ENCODE measurements at regions not wholly inside any gene's neighbourhood (a gene's known extent, or its start where the extent isn't known, plus 50 kb on each side); places are given as distances from the start of the nearest gene placed in this dataset.

- DNase-seq (ENCODE audit: low spot score), result no peak
- no peak overlapping the region for H3K27ac Mint-ChIP-seq
- H3K36me3 Mint-ChIP-seq (ENCODE audit: low read depth), result no peaks in the 10 kb centered on the region
- H3K27me3 Mint-ChIP-seq (ENCODE audit: low read depth), result peaks cover 2% of the 10 kb centered on the region
- H3K4me1 Mint-ChIP-seq (ENCODE audit: low read depth), result no peaks in the 10 kb centered on the region
- no peaks in the 10 kb centered on the region for H3K9me3 Mint-ChIP-seq
- no peak overlapping the region for H3K4me3 Mint-ChIP-seq
These were observed 480.3 kb downstream of the RPS24 start for GRCh38 chr10:78513986-78514385.

GRCh38 chr10:78514459-78514858 lies 480.8 kb downstream of the RPS24 start:
- H3K4me3 Mint-ChIP-seq, result no peak overlapping the region
- no peak overlapping the region for H3K27ac Mint-ChIP-seq
- no peaks in the 10 kb centered on the region for H3K36me3 Mint-ChIP-seq (ENCODE audit: low read depth)
- H3K27me3 Mint-ChIP-seq (ENCODE audit: low read depth), result peaks cover 5% of the 10 kb centered on the region
- H3K4me1 Mint-ChIP-seq (ENCODE audit: low read depth), result no peaks in the 10 kb centered on the region
- H3K9me3 Mint-ChIP-seq, result no peaks in the 10 kb centered on the region
- DNase-seq (ENCODE audit: low spot score), result no peak

- no peak for DNase-seq (ENCODE audit: low spot score)
- no peaks in the 10 kb centered on the region for H3K4me1 Mint-ChIP-seq (ENCODE audit: low read depth)
- no peaks in the 10 kb centered on the region for H3K9me3 Mint-ChIP-seq
- H3K27ac Mint-ChIP-seq, result no peak overlapping the region
- H3K4me3 Mint-ChIP-seq, result no peak overlapping the region
- peaks cover 5% of the 10 kb centered on the region for H3K27me3 Mint-ChIP-seq (ENCODE audit: low read depth)
- no peaks in the 10 kb centered on the region for H3K36me3 Mint-ChIP-seq (ENCODE audit: low read depth)
These were observed 481.6 kb downstream of the RPS24 start for GRCh38 chr10:78515038-78515872.

GRCh38 chr10:78515873-78516153 lies 482.1 kb downstream of the RPS24 start:
- H3K36me3 Mint-ChIP-seq (ENCODE audit: low read depth), result no peaks in the 10 kb centered on the region
- H3K27ac Mint-ChIP-seq, result no peak overlapping the region
- H3K27me3 Mint-ChIP-seq (ENCODE audit: low read depth), result peaks cover 5% of the 10 kb centered on the region
- no peak overlapping the region for H3K4me3 Mint-ChIP-seq
- no peaks in the 10 kb centered on the region for H3K4me1 Mint-ChIP-seq (ENCODE audit: low read depth)
- no peaks in the 10 kb centered on the region for H3K9me3 Mint-ChIP-seq
- no peak for DNase-seq (ENCODE audit: low spot score)

GRCh38 chr10:78516236-78516635 lies 482.6 kb downstream of the RPS24 start:
- Mint-ChIP-seq H3K36me3 (ENCODE audit: low read depth) (no peaks in the 10 kb centered on the region), H3K9me3 (no peaks in the 10 kb centered on the region), H3K27me3 (ENCODE audit: low read depth) (peaks cover 5% of the 10 kb centered on the region), H3K4me1 (ENCODE audit: low read depth) (peaks cover 1% of the 10 kb centered on the region), H3K4me3 (no peak overlapping the region), H3K27ac (no peak overlapping the region)
- DNase-seq (ENCODE audit: low spot score), result no peak

- DNase-seq (ENCODE audit: low spot score), result no peak
- peaks cover 5% of the 10 kb centered on the region for H3K27me3 Mint-ChIP-seq (ENCODE audit: low read depth)
- H3K4me1 Mint-ChIP-seq (ENCODE audit: low read depth), result peaks cover 1% of the 10 kb centered on the region
- no peaks in the 10 kb centered on the region for H3K9me3 Mint-ChIP-seq
- no peak overlapping the region for H3K4me3 Mint-ChIP-seq
- H3K36me3 Mint-ChIP-seq (ENCODE audit: low read depth), result no peaks in the 10 kb centered on the region
- H3K27ac Mint-ChIP-seq, result no peak overlapping the region
These were observed 483.1 kb downstream of the RPS24 start for GRCh38 chr10:78516756-78517155.

- no peak overlapping the region for H3K4me3 Mint-ChIP-seq
- H3K4me1 Mint-ChIP-seq (ENCODE audit: low read depth), result peaks cover 1% of the 10 kb centered on the region
- no peaks in the 10 kb centered on the region for H3K9me3 Mint-ChIP-seq
- no peak for DNase-seq (ENCODE audit: low spot score)
- no peak overlapping the region for H3K27ac Mint-ChIP-seq
- peaks cover 5% of the 10 kb centered on the region for H3K27me3 Mint-ChIP-seq (ENCODE audit: low read depth)
- H3K36me3 Mint-ChIP-seq (ENCODE audit: low read depth), result no peaks in the 10 kb centered on the region
These were observed 484.6 kb downstream of the RPS24 start for GRCh38 chr10:78518224-78518623.

GRCh38 chr10:78520737-78521430 lies 487.2 kb downstream of the RPS24 start:
- no peaks in the 10 kb centered on the region for H3K36me3 Mint-ChIP-seq (ENCODE audit: low read depth)
- no peaks in the 10 kb centered on the region for H3K9me3 Mint-ChIP-seq
- H3K27ac Mint-ChIP-seq, result no peak overlapping the region

GRCh38 chr10:78523453-78523852 lies 489.8 kb downstream of the RPS24 start:
- no peaks in the 10 kb centered on the region for H3K9me3 Mint-ChIP-seq
- H3K4me3 Mint-ChIP-seq, result no peak overlapping the region
- no peak for DNase-seq (ENCODE audit: low spot score)
- H3K4me1 Mint-ChIP-seq (ENCODE audit: low read depth), result peaks cover 1% of the 10 kb centered on the region
- H3K36me3 Mint-ChIP-seq (ENCODE audit: low read depth), result no peaks in the 10 kb centered on the region
- peaks cover 4% of the 10 kb centered on the region for H3K27me3 Mint-ChIP-seq (ENCODE audit: low read depth)
- no peak overlapping the region for H3K27ac Mint-ChIP-seq

More at GRCh38 chr10:78520737-78521430, 487.2 kb downstream of the RPS24 start:
- H3K27me3 Mint-ChIP-seq (ENCODE audit: low read depth), result peaks cover 5% of the 10 kb centered on the region
- peaks cover 1% of the 10 kb centered on the region for H3K4me1 Mint-ChIP-seq (ENCODE audit: low read depth)
- no peak overlapping the region for H3K4me3 Mint-ChIP-seq
- no peak for DNase-seq (ENCODE audit: low spot score)

- H3K27ac Mint-ChIP-seq, result no peak overlapping the region
- H3K36me3 Mint-ChIP-seq (ENCODE audit: low read depth), result no peaks in the 10 kb centered on the region
- H3K27me3 Mint-ChIP-seq (ENCODE audit: low read depth), result peaks cover 1% of the 10 kb centered on the region
- no peak for DNase-seq (ENCODE audit: low spot score)
- H3K4me3 Mint-ChIP-seq, result no peak overlapping the region
- peaks cover 1% of the 10 kb centered on the region for H3K4me1 Mint-ChIP-seq (ENCODE audit: low read depth)
- no peaks in the 10 kb centered on the region for H3K9me3 Mint-ChIP-seq
These were observed 490.7 kb downstream of the RPS24 start for GRCh38 chr10:78524342-78524741.

- Mint-ChIP-seq H3K4me1 (ENCODE audit: low read depth) (peaks cover 1% of the 10 kb centered on the region), H3K4me3 (no peak overlapping the region), H3K36me3 (ENCODE audit: low read depth) (no peaks in the 10 kb centered on the region), H3K27me3 (ENCODE audit: low read depth) (no peaks in the 10 kb centered on the region), H3K9me3 (no peaks in the 10 kb centered on the region), H3K27ac (no peak overlapping the region)
- DNase-seq (ENCODE audit: low spot score), result no peak
These were observed 491.3 kb downstream of the RPS24 start for GRCh38 chr10:78524941-78525340.

- H3K4me1 Mint-ChIP-seq (ENCODE audit: low read depth), result no peaks in the 10 kb centered on the region
- no peaks in the 10 kb centered on the region for H3K36me3 Mint-ChIP-seq (ENCODE audit: low read depth)
- no peak overlapping the region for H3K4me3 Mint-ChIP-seq
- no peaks in the 10 kb centered on the region for H3K9me3 Mint-ChIP-seq
- H3K27me3 Mint-ChIP-seq (ENCODE audit: low read depth), result no peaks in the 10 kb centered on the region
- no peak overlapping the region for H3K27ac Mint-ChIP-seq
- no peak for DNase-seq (ENCODE audit: low spot score)
These were observed 492.7 kb downstream of the RPS24 start for GRCh38 chr10:78526347-78526746.

- no peaks in the 10 kb centered on the region for H3K36me3 Mint-ChIP-seq (ENCODE audit: low read depth)
- no peak overlapping the region for H3K27ac Mint-ChIP-seq
- no peaks in the 10 kb centered on the region for H3K27me3 Mint-ChIP-seq (ENCODE audit: low read depth)
- no peak overlapping the region for H3K4me3 Mint-ChIP-seq
- H3K9me3 Mint-ChIP-seq, result no peaks in the 10 kb centered on the region
- H3K4me1 Mint-ChIP-seq (ENCODE audit: low read depth), result no peaks in the 10 kb centered on the region
- DNase-seq (ENCODE audit: low spot score), result no peak
These were observed 493.6 kb downstream of the RPS24 start for GRCh38 chr10:78527296-78527695.

- H3K36me3 Mint-ChIP-seq (ENCODE audit: low read depth), result no peaks in the 10 kb centered on the region
- H3K4me3 Mint-ChIP-seq, result no peak overlapping the region
- no peak for DNase-seq (ENCODE audit: low spot score)
- no peaks in the 10 kb centered on the region for H3K9me3 Mint-ChIP-seq
- H3K27me3 Mint-ChIP-seq (ENCODE audit: low read depth), result no peaks in the 10 kb centered on the region
- H3K4me1 Mint-ChIP-seq (ENCODE audit: low read depth), result peaks cover 2% of the 10 kb centered on the region
- H3K27ac Mint-ChIP-seq, result no peak overlapping the region
These were observed 495.1 kb downstream of the RPS24 start for GRCh38 chr10:78528749-78529204.

All from T-helper 2 cell treated with Interferon-gamma antibody and Interleukin-4, amounts not matched to agents 5 μg/mL and 100 μg/mL, for 36 hours (primary cell).